GM12874 (cell line): ENCODE measurements at regions not wholly inside any gene's neighbourhood (a gene's known extent, or its start where the extent isn't known, plus 50 kb on each side); places are given as distances from the start of the nearest gene placed in this dataset.

ENCODE experiments used
- TF ChIP-seq, protein P1 (sequence below): IDR thresholded peaks from 2 replicates; pipeline ENCODE4 v1.5.1; 2011; ENCODE audit warnings: low read depth, mild to moderate bottlenecking, control low read depth, low read length, moderate library complexity; ENCODE audit not compliant: insufficient read depth

DNA sequence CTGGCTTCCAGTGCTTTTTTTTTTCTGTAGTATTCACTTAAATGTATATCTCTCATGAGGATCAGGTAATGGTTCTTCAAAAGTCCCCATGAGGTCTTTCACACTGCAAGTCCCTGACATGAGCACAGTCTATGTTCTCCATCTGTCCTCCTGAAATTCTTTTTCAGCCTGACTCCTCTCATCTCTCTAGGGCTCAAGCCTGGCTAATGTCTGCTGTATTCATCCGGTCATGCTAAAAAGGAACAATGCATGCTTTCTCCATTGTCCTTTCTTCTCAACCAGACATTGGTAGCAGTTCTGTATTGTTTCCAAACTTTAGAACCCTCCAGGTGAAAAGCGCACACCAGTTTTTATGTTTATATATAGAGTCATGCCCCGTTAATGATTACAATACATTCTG is 368.3 kb upstream of the OLFM3 start:
- TF ChIP-seq, protein P1, sequence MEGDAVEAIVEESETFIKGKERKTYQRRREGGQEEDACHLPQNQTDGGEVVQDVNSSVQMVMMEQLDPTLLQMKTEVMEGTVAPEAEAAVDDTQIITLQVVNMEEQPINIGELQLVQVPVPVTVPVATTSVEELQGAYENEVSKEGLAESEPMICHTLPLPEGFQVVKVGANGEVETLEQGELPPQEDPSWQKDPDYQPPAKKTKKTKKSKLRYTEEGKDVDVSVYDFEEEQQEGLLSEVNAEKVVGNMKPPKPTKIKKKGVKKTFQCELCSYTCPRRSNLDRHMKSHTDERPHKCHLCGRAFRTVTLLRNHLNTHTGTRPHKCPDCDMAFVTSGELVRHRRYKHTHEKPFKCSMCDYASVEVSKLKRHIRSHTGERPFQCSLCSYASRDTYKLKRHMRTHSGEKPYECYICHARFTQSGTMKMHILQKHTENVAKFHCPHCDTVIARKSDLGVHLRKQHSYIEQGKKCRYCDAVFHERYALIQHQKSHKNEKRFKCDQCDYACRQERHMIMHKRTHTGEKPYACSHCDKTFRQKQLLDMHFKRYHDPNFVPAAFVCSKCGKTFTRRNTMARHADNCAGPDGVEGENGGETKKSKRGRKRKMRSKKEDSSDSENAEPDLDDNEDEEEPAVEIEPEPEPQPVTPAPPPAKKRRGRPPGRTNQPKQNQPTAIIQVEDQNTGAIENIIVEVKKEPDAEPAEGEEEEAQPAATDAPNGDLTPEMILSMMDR: no peak

DNA sequence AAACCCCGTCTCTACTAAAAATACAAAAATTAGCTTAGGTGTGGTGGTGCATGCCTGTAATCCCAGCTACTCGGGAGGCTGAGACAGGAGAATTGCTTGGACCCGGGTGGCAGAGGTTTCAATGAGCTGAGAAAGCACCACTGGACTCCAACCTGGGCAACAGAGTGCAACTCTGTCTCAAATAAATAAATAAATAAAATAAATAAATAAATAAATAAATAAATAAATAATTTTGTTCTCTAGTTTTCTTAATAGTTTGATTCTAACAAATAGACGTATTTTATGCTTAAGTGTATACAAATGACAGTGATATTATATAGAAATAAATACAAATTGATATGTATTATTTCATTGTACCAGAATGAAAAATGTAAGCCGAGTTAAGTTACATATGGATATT is 339.9 kb upstream of the OLFM3 start:
- TF ChIP-seq, protein P1: no peak

DNA sequence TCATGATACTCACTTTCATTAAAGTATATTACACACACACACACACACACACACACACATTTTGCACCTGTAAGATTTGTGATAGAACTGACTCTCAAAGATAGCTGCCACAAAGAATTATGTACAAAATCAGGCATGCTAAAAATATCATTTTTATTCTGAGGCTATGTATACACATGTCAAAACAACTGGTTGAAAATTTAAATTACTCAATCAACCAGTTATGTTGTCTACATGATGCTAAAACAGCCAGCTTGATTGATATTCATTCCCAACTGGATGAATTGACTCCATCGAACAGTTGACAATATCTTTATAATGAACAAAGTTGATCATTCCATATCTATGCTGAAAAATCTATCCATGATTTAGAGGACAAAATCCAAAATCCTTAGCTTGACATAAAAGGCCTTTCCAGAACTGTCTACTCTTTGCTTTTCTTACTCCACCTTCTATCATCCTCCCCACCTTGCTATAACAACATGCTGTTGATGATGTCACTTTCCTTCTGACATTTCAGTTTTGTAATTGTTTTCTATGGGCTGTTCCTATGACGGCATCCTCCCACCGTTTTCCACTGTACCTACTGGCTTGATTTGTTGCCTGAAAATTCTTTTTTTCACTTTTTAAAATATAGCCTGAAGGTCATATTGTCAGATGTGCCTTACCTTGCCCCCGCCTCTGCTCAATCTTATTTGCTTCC is 321.5 kb upstream of the OLFM3 start:
- TF ChIP-seq, protein P1: no peak

DNA sequence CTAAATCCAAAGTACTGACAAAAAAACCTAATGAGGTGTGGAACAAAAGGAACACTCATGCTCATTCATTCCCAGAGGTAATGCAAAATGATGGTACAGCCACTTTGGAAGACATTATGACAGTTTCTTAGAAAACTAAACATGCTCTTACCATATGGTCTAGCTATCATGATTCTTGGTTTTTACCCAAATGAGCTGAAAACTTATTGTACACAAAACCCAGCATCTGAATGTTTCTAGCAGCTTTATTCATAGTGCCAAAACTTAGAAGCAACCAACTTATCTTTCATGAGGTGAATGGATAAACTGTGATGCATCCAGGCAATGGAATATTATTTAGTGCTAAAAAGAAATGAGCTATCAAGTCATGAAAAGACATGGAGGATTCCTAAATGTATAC is 318.4 kb upstream of the OLFM3 start:
- TF ChIP-seq, protein P1: no peak

DNA sequence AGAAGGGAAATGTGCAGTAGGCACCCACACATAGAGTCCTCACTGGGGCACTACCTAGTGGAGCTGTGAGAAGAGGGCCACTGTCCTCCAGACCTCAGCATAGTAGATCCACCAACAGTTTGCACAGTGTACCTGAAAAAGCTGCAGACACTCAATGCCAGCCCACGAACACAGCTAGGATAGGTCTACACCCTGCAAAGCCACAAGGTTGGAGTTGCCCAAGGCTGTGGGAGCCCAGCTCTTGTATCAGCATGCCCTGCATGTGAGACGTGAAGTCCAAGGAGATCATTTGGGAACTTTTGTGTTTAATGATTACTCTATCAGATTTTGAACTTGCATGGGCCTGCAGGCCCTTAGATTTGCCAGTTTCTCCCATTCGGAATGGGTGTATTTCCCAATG is 299.4 kb upstream of the OLFM3 start:
- TF ChIP-seq, protein P1: no peak

DNA sequence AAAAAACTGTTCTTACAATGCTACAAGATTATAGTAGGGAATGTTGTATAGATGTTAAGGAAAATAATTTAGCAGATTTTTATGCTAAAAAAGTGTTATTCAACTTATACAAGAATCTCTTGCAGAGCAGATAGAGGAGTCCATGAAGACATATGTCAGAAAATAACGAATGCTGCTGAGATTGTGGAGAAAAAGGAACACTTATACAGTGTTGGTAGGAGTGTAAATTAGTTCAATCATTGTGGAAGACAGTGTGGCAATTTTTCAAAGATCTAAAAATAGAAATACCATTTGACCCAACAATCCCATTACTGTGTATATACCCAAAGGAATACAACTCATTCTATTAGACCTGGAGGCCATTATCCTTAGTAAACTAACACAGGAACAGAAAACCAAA is 286.2 kb upstream of the OLFM3 start:
- TF ChIP-seq, protein P1: no peak

DNA sequence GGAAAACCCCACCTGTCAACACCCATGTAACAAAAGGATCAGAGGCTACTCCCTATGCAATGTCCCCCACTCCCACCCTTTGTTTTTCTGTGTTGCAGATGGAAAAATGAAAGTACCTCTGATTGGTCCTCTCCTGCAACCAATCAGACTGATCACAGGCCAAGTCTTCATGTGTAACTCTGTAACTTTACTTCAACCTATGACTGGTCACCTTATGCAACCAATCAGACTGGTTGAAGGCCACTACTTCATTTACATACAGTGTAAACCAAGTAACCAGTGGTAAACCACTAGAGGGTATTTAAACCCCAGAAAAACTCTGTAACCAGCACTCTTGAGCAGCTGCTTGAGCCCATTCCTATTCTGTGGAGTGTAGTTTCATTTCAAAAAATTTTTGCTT is 266.3 kb upstream of the OLFM3 start:
- TF ChIP-seq, protein P1: no peak
